Prostate gland (tissue), 2 donors: ENCODE measurements at regions not wholly inside any gene's neighbourhood (a gene's known extent, or its start where the extent isn't known, plus 50 kb on each side); places are given as distances from the start of the nearest gene placed in this dataset.

Source experiments
- CTCF ChIP-seq, 4 experiments: fragments of 200-600 bp in 2 of 4; fragments of 450-650 bp in 2 of 4; sonication (generic) in 2 of 4; IDR thresholded peaks; 1 replicate in 3 of 4; 2 replicates in 1 of 4; pipeline ENCODE4 v1.5.1; 2016 to 2019; ENCODE audit warnings: antibody characterized with exemption in 4 of 4, mild to moderate bottlenecking in 2 of 4, moderate library complexity in 2 of 4
- POLR2A ChIP-seq: fragments of 450-650 bp; IDR thresholded peaks from one replicate; pipeline ENCODE4 v1.6.1; 2016; ENCODE audit warnings: antibody characterized with exemption, mild to moderate bottlenecking
- POLR2AphosphoS5 ChIP-seq: sonication (generic); formaldehyde crosslinking; IDR thresholded peaks from one replicate; pipeline ENCODE4 v1.6.1; 2017; ENCODE audit warnings: antibody characterized with exemption

GRCh38 chr10:59965899-59966650 is 59.7 kb upstream of the CCDC6 start:
- TF ChIP-seq POLR2AphosphoS5 (no peak), CTCF (IDR thresholded peaks at IDR 0.05) (no peak), POLR2A (no peak)
